WTC11 (cell line): ENCODE measurements at regions not wholly inside any gene's neighbourhood (a gene's known extent, or its start where the extent isn't known, plus 50 kb on each side); places are given as distances from the start of the nearest gene placed in this dataset.

Experiments used
- CTCF ChIP-seq: fragments of 200-600 bp; IDR thresholded peaks from 2 replicates; pipeline ENCODE4 v1.8.0; 2022; ENCODE audit warnings: antibody characterized with exemption
- ELF4 ChIP-seq: sonication (generic); formaldehyde crosslinking; IDR thresholded peaks from 2 replicates; pipeline ENCODE4 v1.8.1; 2022; ENCODE audit warnings: low read depth, mild to moderate bottlenecking, moderate library complexity, missing genetic modification reagents
- ETV6 ChIP-seq: sonication (generic); formaldehyde crosslinking; IDR thresholded peaks from 2 replicates; pipeline ENCODE4 v1.8.1; 2022; ENCODE audit warnings: mild to moderate bottlenecking, missing genetic modification reagents
- KAT7 ChIP-seq: sonication (generic); formaldehyde crosslinking; IDR thresholded peaks from 2 replicates; pipeline ENCODE4 v1.8.1; 2023; ENCODE audit warnings: missing genetic modification reagents, mild to moderate bottlenecking, borderline replicate concordance

DNA sequence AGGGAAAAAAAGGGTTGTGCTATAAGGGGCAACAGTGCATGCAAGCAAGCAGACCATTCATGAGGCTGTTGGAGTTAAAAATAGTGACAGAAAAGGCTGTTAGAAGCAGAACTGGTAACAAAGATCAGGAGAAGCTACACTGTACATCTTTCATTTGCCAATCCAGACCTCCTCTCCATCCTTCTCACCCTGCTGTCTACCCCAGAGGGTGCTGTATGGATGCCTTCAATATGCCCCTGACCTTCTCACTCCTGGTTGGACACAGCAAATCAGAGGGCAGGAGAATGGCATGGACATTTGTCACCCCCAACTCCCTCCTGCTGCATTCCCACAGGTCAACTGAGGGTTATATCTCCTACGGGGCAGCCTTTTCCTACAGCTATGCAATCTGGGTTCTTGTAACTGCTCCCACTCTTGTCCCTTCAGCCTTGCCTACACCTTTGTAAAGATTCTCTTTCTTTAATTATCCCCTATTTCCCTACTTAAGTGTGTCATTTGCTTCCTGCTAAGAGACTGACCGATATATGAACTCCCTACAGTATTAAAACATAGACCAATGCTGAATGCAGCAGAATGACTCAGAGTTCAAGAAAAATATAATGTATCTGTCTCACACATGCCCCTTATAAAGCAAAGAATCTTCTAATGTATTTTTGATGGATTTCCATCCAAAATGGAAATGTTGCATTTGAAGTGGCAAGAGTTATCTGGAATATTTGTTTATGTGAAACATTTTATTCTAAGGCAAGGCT is 169.2 kb upstream of the NCKAP5 start:
- no peak for TF ChIP-seq ELF4 (CRISPR knock-in tag)
- TF ChIP-seq KAT7 (CRISPR knock-in tag): no peak
- no peak for TF ChIP-seq ETV6 (CRISPR knock-in tag)
- no peak for TF ChIP-seq CTCF
